GM19468 (cell line): ENCODE measurements at regions not wholly inside any gene's neighbourhood (a gene's known extent, or its start where the extent isn't known, plus 50 kb on each side); places are given as distances from the start of the nearest gene placed in this dataset.
"Not testable (repeated sequence)": the region's sequence is repeated elsewhere in the genome, so short reads cannot be mapped to it uniquely, and the experiment has no call there.

Experiments used
- ATAC-seq: cut with Tn5 transposase; IDR thresholded peaks from one replicate; pipeline ENCODE4 v1.9.1; 2021; ENCODE audit warnings: mild to moderate bottlenecking, moderate library complexity, moderate number of reproducible peaks; ENCODE audit not compliant: unreplicated experiment; ENCODE audit errors: extremely low read depth

DNA sequence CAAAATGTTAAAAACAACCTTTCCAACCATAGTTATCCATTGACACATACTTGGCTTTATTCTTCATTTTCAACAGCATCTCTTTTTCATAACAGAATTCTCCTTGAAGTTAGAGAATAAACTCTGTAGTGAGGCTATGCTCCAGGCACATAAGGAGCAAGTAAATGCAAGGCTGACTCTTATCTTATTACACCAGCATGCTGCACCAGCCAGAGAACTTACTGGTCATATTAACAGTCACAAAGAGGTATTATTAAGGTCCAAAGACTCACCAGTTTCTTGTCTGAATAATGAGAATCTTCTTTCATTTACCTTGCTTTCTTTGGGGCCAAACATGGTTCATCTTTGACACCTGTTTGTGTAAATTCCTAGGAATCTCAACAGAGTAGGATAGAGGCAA is 71.3 kb upstream of the IVNS1ABP start:
- ATAC-seq = no peak

DNA sequence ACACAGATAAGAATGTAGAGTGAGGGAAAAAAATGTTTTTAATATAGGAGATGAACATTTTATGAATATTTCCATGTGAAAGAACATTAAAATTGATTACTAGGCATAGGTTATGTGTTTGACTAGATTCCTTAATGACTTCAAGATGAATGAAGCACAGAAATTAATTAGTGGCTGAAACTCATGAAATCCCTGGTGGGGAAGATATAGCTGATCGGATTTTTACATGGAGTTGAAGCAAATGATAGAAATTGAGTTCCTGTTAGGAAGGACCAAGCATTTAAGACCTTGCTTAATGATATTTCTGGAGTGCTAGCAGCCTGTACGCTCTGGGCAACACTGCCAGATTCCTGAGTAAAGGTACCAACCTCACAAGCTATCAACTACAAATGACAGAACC is 68.9 kb upstream of the IVNS1ABP start:
- no peak for ATAC-seq

DNA sequence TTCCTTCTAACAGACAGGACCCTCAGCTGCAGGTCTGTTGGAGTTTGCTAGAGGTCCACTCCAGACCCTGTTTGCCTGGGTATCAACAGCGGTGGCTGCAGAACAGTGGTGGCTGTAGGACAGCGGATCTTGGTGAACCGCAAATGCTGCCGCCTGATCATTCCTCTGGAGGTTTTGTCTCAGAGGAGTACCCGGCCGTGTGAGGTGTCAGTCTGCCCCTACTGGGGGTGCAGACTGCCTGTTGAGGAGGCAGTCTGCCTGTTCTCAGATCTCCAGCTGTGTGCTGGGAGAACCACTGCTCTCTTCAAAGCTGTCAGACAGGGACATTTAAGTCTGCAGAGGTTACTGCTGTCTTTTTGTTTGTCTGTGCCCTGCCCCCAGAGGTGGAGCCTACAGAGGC is 66.8 kb upstream of the IVNS1ABP start:
- ATAC-seq = not testable (repeated sequence)

DNA sequence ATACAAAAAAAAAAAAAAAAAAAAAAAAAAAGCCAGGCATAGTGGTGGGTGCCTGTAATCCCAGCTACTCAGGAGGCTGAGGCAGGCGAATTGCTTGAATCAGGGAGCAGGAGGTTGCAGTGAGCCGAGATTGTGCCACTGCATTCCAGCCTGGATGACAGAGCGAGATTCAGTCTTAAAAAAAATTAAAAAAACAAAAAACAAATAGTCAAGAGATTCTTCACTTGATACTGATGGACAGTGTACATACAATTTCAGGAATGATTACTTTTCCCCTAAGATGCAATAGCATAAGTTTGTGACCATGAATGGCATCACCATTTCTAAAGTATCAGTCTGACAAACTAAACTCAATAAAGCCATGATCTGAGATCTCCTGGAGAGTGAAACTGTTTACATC is 60.8 kb upstream of the IVNS1ABP start:
- no peak for ATAC-seq

DNA sequence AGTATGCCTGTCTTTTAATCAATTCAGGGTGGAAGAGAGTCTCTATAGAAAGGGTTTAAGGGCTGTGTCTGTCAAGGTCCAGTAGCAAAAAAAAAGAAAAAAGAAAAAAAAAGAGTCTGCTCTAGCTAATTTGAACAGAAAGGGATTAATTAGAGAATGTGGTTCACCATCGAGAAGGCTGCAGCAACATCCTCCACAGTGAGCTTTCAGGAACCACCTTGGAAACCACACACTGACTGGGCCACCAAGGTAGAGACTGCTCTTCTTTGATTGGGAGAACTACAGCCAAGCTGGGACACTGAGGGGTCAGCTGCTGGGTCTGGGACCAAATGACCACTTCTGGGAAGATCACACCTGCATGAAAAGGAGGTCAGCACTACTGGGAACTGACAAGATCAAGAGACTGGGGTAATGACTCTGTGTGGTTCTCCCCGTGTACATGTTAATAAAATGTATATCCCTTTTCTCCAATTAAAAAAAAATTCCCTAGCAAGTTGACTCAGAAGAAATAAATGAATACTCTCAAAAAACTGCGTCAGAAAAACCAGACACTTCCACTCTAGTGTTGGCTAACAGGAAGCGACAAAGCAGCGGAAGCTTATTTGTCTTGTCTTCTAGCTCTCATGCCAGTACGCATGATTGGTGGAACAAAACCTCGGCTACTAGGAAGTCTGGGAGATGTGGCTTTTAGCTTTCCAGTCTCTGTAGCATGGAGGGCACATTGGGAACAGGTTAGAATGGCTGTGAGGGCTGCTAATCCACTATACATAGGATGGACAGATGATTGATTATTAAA is 60.0 kb upstream of the IVNS1ABP start:
- no peak for ATAC-seq

DNA sequence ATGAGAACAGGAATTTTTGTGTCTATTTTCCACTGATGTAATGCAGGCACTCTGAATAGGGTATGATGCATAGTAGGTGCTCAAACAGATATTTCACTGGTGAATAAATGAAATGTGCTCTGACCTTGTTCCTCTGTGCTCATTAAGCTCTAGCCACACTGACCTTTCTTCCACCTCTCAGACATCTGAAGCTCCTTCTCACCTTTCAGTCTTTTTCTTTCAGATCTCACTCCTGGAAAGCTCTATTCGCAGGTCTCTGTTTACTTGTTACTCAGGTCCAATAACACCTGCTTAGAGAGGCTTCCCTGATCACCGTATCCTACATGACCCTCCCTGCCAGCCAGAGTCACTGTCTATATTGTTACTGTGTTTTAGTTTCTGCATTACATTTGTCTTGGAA is 59.2 kb upstream of the IVNS1ABP start:
- ATAC-seq = no peak

DNA sequence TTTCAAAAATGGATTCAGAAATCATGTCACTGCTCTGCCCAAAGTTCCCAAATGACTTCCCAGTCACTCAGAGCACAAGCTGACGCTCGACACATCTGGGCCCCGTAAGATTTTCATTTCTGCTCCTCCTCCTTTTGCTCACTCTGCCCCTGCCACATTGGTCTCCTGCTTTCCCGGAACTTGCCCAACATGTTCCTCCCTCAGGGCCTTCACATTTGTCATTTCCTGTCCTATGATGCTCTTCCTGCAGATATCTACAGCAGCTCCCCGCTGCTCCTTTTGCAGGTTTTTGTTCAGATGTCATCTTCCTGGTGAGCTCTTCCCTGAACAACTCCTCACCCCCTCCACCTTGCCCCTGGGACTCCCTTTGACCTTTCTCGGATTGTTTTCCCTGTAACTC is 58.5 kb upstream of the IVNS1ABP start:
- no peak for ATAC-seq

DNA sequence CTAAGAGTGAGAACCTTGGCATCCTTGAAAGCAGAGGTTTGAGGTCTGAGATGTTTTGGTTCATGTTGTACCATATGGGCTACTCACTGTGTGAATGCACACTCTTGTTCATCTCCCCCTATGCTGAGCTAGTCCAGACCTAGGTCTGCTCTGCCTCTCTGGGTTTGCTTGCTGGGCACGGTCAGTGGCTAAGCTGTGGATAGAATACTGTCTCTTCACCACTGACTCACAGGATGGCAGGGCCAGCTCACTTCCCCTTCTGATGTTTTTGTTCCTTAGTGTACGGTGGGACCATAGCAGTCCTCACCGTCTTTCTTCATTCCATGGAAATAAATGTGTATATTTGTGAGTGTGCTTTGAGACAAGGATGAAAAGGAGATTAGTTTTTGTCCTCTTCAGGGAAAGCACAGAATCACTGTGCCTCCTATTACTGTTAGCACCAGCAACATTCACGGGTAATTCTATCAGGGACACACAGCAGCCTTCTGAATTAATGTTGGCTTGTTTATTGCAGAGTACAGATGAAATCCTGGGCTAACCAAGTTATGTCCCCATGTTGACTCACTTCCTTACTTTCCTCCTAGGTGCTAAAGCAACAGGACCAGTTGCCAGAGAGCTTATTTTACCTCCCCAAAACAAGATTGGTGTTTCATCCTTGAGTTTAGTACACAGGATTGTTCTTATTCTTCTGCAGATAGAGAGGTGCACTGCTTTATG is 56.9 kb upstream of the IVNS1ABP start:
- no peak for ATAC-seq

DNA sequence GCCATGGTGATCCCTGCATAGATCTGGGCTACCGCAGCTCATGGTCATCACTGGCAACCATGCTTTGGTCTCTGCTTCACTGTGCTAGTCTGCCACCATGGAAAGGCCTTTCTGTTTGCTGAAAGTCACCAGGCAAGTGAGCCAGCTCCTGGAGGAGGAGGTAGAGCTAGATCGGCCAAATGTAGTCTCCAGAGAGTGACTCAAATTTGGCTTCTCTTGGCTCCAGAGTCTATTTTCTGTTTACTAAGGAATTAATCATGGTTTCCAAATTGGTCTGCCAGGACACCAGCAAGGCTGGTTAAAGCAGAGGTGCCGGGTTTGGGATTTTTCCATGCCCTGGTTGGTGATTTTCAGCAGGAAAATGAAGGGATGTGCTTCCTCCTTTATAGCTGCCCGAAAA is 52.7 kb upstream of the IVNS1ABP start:
- ATAC-seq = no peak

DNA sequence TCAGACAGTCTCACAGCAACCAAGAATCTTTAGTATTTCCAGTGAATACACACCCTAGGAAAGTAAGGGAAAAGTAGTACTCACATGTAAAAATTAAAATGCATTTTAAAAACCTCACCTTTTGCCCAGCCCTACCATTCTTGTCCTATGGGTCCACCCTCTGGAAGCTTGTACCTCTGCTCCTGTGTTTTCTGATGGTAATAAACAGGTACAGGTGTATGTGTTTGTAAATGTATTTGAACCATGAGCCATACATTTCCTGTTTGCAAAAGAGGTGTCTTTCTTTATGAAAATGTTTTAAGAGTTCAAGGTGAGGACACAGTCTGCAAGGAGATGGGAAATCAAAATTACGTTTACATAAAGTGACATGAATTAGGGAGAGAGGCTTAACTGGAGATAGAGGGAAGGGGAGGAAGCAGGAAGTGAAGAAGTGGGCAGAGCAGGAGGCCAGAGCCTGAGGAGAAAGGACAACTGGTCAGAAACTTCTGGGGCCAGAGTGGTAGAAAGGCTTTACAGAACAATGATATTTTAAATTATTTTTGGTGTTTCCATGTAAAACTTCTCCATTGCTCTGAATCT is 52.0 kb upstream of the IVNS1ABP start:
- ATAC-seq = no peak

DNA sequence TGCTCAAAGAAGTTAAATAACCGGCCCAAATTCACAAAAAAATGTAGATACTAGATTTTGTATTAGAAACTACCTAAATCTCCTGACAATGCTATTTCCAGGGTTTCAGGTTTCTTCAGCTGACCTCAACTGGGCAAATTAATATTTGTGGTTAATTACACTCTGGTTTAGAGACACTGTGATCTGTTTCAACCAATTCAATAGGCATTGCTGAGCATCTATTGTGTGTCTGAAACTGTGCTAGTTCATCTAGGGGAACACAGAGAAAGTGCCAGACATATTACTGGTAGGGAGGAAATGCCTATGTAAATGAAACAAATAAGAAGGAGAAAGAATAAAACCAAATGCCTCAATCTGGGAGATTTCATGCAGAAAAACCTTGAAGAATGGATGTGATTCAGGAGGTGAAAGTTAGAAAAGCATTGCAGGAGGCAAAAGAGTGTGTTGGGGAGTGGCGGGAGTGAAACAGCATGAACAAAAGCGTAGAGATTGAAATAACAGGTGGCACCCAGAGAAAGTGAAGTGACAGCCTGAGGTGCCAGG is 51.3 kb upstream of the IVNS1ABP start:
- no peak for ATAC-seq

DNA sequence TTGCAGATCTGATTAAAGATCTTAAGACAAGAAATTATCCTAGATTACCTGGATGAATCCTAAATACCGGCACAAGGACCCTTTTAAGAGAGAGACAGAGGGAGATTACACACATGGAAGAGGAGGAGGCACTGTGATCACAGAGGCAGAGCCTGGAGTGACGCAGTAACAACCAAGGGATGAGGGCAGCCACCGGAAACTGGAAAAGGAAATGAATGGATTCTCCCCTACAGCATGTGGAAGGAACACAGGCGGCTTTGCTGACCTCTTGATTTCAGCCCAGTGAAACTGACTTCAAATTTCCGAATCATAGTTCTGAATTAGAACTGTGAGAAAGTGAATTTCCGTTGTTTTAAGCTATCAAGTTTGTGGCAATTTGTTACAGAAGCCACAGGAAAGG is 50.2 kb upstream of the IVNS1ABP start:
- ATAC-seq = no peak
